SU-DHL-6 (cell line): ENCODE measurements at regions not wholly inside any gene's neighbourhood (a gene's known extent, or its start where the extent isn't known, plus 50 kb on each side); places are given as distances from the start of the nearest gene placed in this dataset.

Experiments used
- CTCF ChIP-seq: fragments of 200-600 bp; sonication (generic); IDR thresholded peaks from one replicate; pipeline ENCODE4 v1.5.1; 2017; ENCODE audit warnings: antibody characterized with exemption, mild to moderate bottlenecking, low read length, moderate library complexity; ENCODE audit not compliant: insufficient read depth, poor library complexity, severe bottlenecking
- EZH2phosphoT487 ChIP-seq: fragments of 200-600 bp; sonication (generic), shearing (Covaris generic); conservative IDR thresholded peaks from 2 replicates; pipeline ENCODE4 v1.6.1; 2018; ENCODE audit warnings: mild to moderate bottlenecking, antibody characterized with exemption, low read length, moderate library complexity, mixed read lengths

GRCh38 chr4:4776335-4776734, 83.1 kb upstream of the MSX1 start:
- TF ChIP-seq CTCF (no peak), EZH2phosphoT487 (no peak)
